Spleen (tissue), 11 donors: ENCODE measurements at regions not wholly inside any gene's neighbourhood (a gene's known extent, or its start where the extent isn't known, plus 50 kb on each side); places are given as distances from the start of the nearest gene placed in this dataset.

Experiments used
- DNase-seq: peaks from one replicate; pipeline ENCODE4 v3.0.0-alpha.2; 2020
- H3K27ac ChIP-seq, 8 donors: fragments of 200-600 bp; sonication (generic) in 7 of 8; 1 replicate in 4 of 8; 2 replicates in 4 of 8; pipeline versions ENCODE4 v1.5.0 to v1.8.0; 2016 to 2021; ENCODE audit warnings: inconsistent platforms in 4 of 8, mild to moderate bottlenecking in 4 of 8, moderate library complexity in 1 of 8
- H3K27me3 ChIP-seq, 7 donors: fragments of 200-600 bp; sonication (generic) in 6 of 7; replicated peaks in 1 of 7; 1 replicate in 4 of 7; 2 replicates in 3 of 7; pipeline versions ENCODE4 v1.5.0 to v1.8.0; 2016 to 2021; ENCODE audit warnings: inconsistent platforms in 3 of 7, mild to moderate bottlenecking in 1 of 7
- H3K36me3 ChIP-seq, 6 donors: fragments of 200-600 bp; sonication (generic) in 5 of 6; 1 replicate in 4 of 6; 2 replicates in 2 of 6; pipeline versions ENCODE4 v1.5.0 to v1.8.0; 2016 to 2021; ENCODE audit warnings: inconsistent platforms in 2 of 6
- H3K4me1 ChIP-seq, 6 donors: fragments of 200-600 bp; sonication (generic) in 5 of 6; 1 replicate in 3 of 6; 2 replicates in 3 of 6; pipeline versions ENCODE4 v1.5.0 to v1.8.0; 2016 to 2021; ENCODE audit warnings: inconsistent platforms in 3 of 6
- H3K4me3 ChIP-seq, 8 donors: fragments of 200-600 bp; sonication (generic) in 7 of 8; 1 replicate in 4 of 8; 2 replicates in 4 of 8; pipeline versions ENCODE4 v1.5.0 to v1.8.0; 2016 to 2021; ENCODE audit warnings: inconsistent platforms in 4 of 8, mild to moderate bottlenecking in 4 of 8, moderate library complexity in 2 of 8
- H3K9me3 ChIP-seq, 8 donors: fragments of 200-600 bp; sonication (generic) in 7 of 8; 1 replicate in 4 of 8; 2 replicates in 4 of 8; pipeline versions ENCODE4 v1.5.0 to v1.8.0; 2016 to 2021; ENCODE audit warnings: inconsistent platforms in 4 of 8
- CTCF ChIP-seq, 11 experiments: fragments of 200-600 bp in 7 of 11; fragments of 450-650 bp in 4 of 11; sonication (generic) in 4 of 11; IDR thresholded peaks in 8 of 11; conservative IDR thresholded peaks in 3 of 11; 1 replicate in 7 of 11; 2 replicates in 4 of 11; pipeline versions ENCODE4 v1.4.0 to v1.8.0; 2016 to 2021; ENCODE audit warnings: antibody characterized with exemption in 11 of 11, inconsistent platforms in 4 of 11, mild to moderate bottlenecking in 1 of 11
- POLR2A ChIP-seq, 3 donors: fragments of 450-650 bp; IDR thresholded peaks; one replicate each; pipeline ENCODE4 v1.5.1; 2017; ENCODE audit warnings: antibody characterized with exemption in 3 of 3, mild to moderate bottlenecking in 1 of 3
- POLR2AphosphoS5 ChIP-seq, 3 donors: sonication (generic); formaldehyde crosslinking; IDR thresholded peaks; one replicate each; pipeline ENCODE4 v1.5.1; 2017; ENCODE audit warnings: antibody characterized with exemption in 3 of 3
- WGBS, 5 donors: extraction: QIAGEN DNeasy Blood & Tissue Kit in 3 of 5; methylation state at CpG; one replicate each; pipeline versions ENCODE4 v1.1.5 to v1.1.7; 2013 to 2018; 5-methylcytosine and 5-hydroxymethylcytosine counted together
- intact Hi-C: fragments of 100-400 bp; cut with DNase I; formaldehyde crosslinking; loops from one replicate; pipeline ENCODE4 v1.15.0; 2023; ENCODE audit warnings: low total_unique reads
- donor health status: healthy with polysubstance abuse.
- donor health status: DM: no; HTN: no; CAD: no; lungs with moderate emphysema.
- donor health status: DM: no; HTN: no; CAD: no.
- donor health status: Bipolar disorder and iron deficiency.
- donor health status: healthy.
- donor health status: DM: no; HTN: no; CAD: no.
- donor health status: DM: yes; HTN: yes; CAD: no.

GRCh38 chr13:73945382-73945781, 188.8 kb downstream of the KLF12 start:
- Histone ChIP-seq H3K36me3 (peaks cover 0 to 14% (median 0%) of the 10 kb centered on the region in 6 donors), H3K9me3 (no peaks in the 10 kb centered on the region), H3K4me1 (peaks cover 0 to 57% (median 13%) of the 10 kb centered on the region in 6 donors), H3K27ac (no peak overlapping the region), H3K27me3 (no peaks in the 10 kb centered on the region), H3K4me3 (no peak overlapping the region)
- WGBS, 5 donors: 61 to 71% (median 67%) methylated on average over 3 of the region's 3 CpGs
- TF ChIP-seq POLR2AphosphoS5 (IDR thresholded peaks at IDR 0.05): no peak
- intact Hi-C loops: no loop called here
- no peak for DNase-seq

- intact Hi-C loops: no loop called here
- no peak for DNase-seq
- Histone ChIP-seq H3K9me3 (no peaks in the 10 kb centered on the region), H3K4me3 (no peak overlapping the region), H3K27ac (peak overlapping the region in 4 of 8 donors; percentile 22 to 49 (median 36)), H3K27me3 (no peaks in the 10 kb centered on the region), H3K36me3 (peaks cover 0 to 14% (median 0%) of the 10 kb centered on the region in 6 donors), H3K4me1 (peaks cover 0 to 57% (median 14%) of the 10 kb centered on the region in 6 donors)
- TF ChIP-seq POLR2AphosphoS5 (IDR thresholded peaks at IDR 0.05): no peak
- TF ChIP-seq POLR2A (IDR thresholded peaks at IDR 0.05): no peak
- no peak for TF ChIP-seq CTCF (IDR thresholded peaks at IDR 0.05 in 8 of 11, conservative IDR thresholded peaks at IDR 0.05 in 3 of 11)
- WGBS, 5 donors: 65 to 83% (median 74%) methylated on average over 1 of the region's 1 CpG
These were observed 190.3 kb downstream of the KLF12 start for GRCh38 chr13:73943965-73944233.

GRCh38 chr13:73943137-73943964, 190.9 kb downstream of the KLF12 start:
- intact Hi-C loops: no loop called here
- 68 to 79% (median 71%) methylated on average over 4 of the region's 4 CpGs for WGBS, 5 donors
- H3K27ac ChIP-seq: peak overlapping the region in 4 of 8 donors; percentile 22 to 49 (median 36)

GRCh38 chr13:73941752-73942151, 192.5 kb downstream of the KLF12 start:
- TF ChIP-seq POLR2A (IDR thresholded peaks at IDR 0.05) (no peak), CTCF (IDR thresholded peaks at IDR 0.05 in 8 of 11, conservative IDR thresholded peaks at IDR 0.05 in 3 of 11) (no peak), POLR2AphosphoS5 (IDR thresholded peaks at IDR 0.05) (no peak)

More at GRCh38 chr13:73943137-73943964, 190.9 kb downstream of the KLF12 start:
- Histone ChIP-seq H3K36me3 (peaks cover 0 to 14% (median 0%) of the 10 kb centered on the region in 6 donors), H3K4me3 (no peak overlapping the region), H3K4me1 (peaks cover 0 to 52% (median 14%) of the 10 kb centered on the region in 6 donors), H3K9me3 (no peaks in the 10 kb centered on the region), H3K27me3 (no peaks in the 10 kb centered on the region)
- TF ChIP-seq POLR2A (IDR thresholded peaks at IDR 0.05) (no peak), CTCF (IDR thresholded peaks at IDR 0.05 in 8 of 11, conservative IDR thresholded peaks at IDR 0.05 in 3 of 11) (no peak), POLR2AphosphoS5 (IDR thresholded peaks at IDR 0.05) (no peak)
- no peak for DNase-seq

More at GRCh38 chr13:73941752-73942151, 192.5 kb downstream of the KLF12 start:
- WGBS, 5 donors: 78 to 92% (median 86%) methylated on average over 1 of the region's 1 CpG
- no peak overlapping the region for H3K27ac ChIP-seq
- H3K36me3 ChIP-seq: peaks cover 0 to 14% (median 0%) of the 10 kb centered on the region in 6 donors
- no peaks in the 10 kb centered on the region for H3K27me3 ChIP-seq
- peaks cover 0 to 58% (median 14%) of the 10 kb centered on the region in 6 donors for H3K4me1 ChIP-seq
- H3K9me3 ChIP-seq: no peaks in the 10 kb centered on the region
- intact Hi-C loops: no loop called here
- no peak overlapping the region for H3K4me3 ChIP-seq
- DNase-seq: no peak
